Osteoblast (primary cell): ENCODE measurements at regions not wholly inside any gene's neighbourhood (a gene's known extent, or its start where the extent isn't known, plus 50 kb on each side); places are given as distances from the start of the nearest gene placed in this dataset.
"Not testable (repeated sequence)": the region's sequence is repeated elsewhere in the genome, so short reads cannot be mapped to it uniquely, and the experiment has no call there.

ENCODE experiments used
- DNase-seq: peaks from one replicate; pipeline ENCODE4 v3.0.0; 2011; ENCODE audit warnings: low spot score, mixed read lengths; ENCODE audit not compliant: insufficient read length; ENCODE audit errors: missing footprints
- H2AFZ ChIP-seq: 2 replicates; pipeline ENCODE4 v1.6.0; 2011; ENCODE audit warnings: mild to moderate bottlenecking, low read length
- H3K27ac ChIP-seq: 2 replicates; pipeline ENCODE4 v1.5.1; 2011; ENCODE audit warnings: mild to moderate bottlenecking, low read depth, low read length, moderate library complexity
- H3K27me3 ChIP-seq: 2 replicates; pipeline ENCODE4 v1.6.0; 2012; ENCODE audit warnings: mild to moderate bottlenecking, control low read depth, inconsistent platforms, low read length, moderate library complexity; ENCODE audit not compliant: insufficient read depth
- H3K36me3 ChIP-seq: 2 replicates; pipeline ENCODE4 v1.5.1; 2011; ENCODE audit warnings: mild to moderate bottlenecking, low read length, control low read depth, moderate library complexity; ENCODE audit not compliant: insufficient read depth
- H3K4me1 ChIP-seq: 2 replicates; pipeline ENCODE4 v1.5.1; 2011; ENCODE audit warnings: mild to moderate bottlenecking, low read length, control low read depth, moderate library complexity; ENCODE audit not compliant: insufficient read depth
- H3K4me2 ChIP-seq: 2 replicates; pipeline ENCODE4 v1.6.0; 2011; ENCODE audit warnings: mild to moderate bottlenecking, low read length; ENCODE audit not compliant: insufficient read depth
- H3K4me3 ChIP-seq: fragments of 200-600 bp; sonication (generic); 3 replicates; pipeline ENCODE4 v1.5.1; 2012; ENCODE audit warnings: mild to moderate bottlenecking, low read length, inconsistent platforms; ENCODE audit not compliant: insufficient read depth
- H3K79me2 ChIP-seq: 2 replicates; pipeline ENCODE4 v1.6.0; 2012; ENCODE audit warnings: mild to moderate bottlenecking, low read length, control low read depth, inconsistent platforms; ENCODE audit not compliant: insufficient read depth
- H3K9me3 ChIP-seq: 2 replicates; pipeline ENCODE4 v1.5.1; 2011; ENCODE audit warnings: low read depth, low read length, control low read depth
- H4K20me1 ChIP-seq: 2 replicates; pipeline ENCODE4 v1.6.0; 2012; ENCODE audit warnings: mild to moderate bottlenecking, low read length, control low read depth; ENCODE audit not compliant: insufficient read depth
- CTCF ChIP-seq: IDR thresholded peaks from 2 replicates; pipeline ENCODE4 v1.5.1; 2011; ENCODE audit warnings: mild to moderate bottlenecking, low read depth, low read length, moderate library complexity; ENCODE audit errors: extremely low read depth

- Histone ChIP-seq H2AFZ (no peak overlapping the region), H3K9me3 (no peaks in the 10 kb centered on the region), H3K36me3 (no peaks in the 10 kb centered on the region), H3K4me3 (no peak overlapping the region), H4K20me1 (no peaks in the 10 kb centered on the region), H3K27me3 (no peaks in the 10 kb centered on the region), H3K79me2 (no peaks in the 10 kb centered on the region), H3K4me2 (no peak overlapping the region), H3K27ac (no peak overlapping the region), H3K4me1 (peaks cover 7% of the 10 kb centered on the region)
- no peak for DNase-seq
- no peak for TF ChIP-seq CTCF
Observed at GRCh38 chr9:82135106-82135505, 146.5 kb downstream of the SPATA31D1 start.

GRCh38 chr9:82138081-82138480 is 149.5 kb downstream of the SPATA31D1 start:
- not testable (repeated sequence) for H3K9me3 ChIP-seq, H3K27me3 ChIP-seq, H4K20me1 ChIP-seq, H2AFZ ChIP-seq, DNase-seq, H3K27ac ChIP-seq, H3K36me3 ChIP-seq, H3K4me3 ChIP-seq, H3K4me1 ChIP-seq, H3K4me2 ChIP-seq, H3K79me2 ChIP-seq

GRCh38 chr9:82140471-82140870 is 151.9 kb downstream of the SPATA31D1 start:
- Histone ChIP-seq H4K20me1 (no peaks in the 10 kb centered on the region), H2AFZ (no peak overlapping the region), H3K4me1 (no peaks in the 10 kb centered on the region), H3K4me2 (no peak overlapping the region), H3K9me3 (no peaks in the 10 kb centered on the region), H3K36me3 (no peaks in the 10 kb centered on the region), H3K79me2 (no peaks in the 10 kb centered on the region), H3K27ac (no peak overlapping the region), H3K27me3 (no peaks in the 10 kb centered on the region), H3K4me3 (no peak overlapping the region)
- DNase-seq, result no peak
- TF ChIP-seq CTCF, result no peak

- Histone ChIP-seq H3K27ac (no peak overlapping the region), H3K79me2 (no peaks in the 10 kb centered on the region), H3K27me3 (no peaks in the 10 kb centered on the region), H4K20me1 (no peaks in the 10 kb centered on the region), H2AFZ (no peak overlapping the region), H3K4me2 (no peak overlapping the region), H3K36me3 (no peaks in the 10 kb centered on the region), H3K4me1 (peaks cover 28% of the 10 kb centered on the region), H3K4me3 (no peak overlapping the region), H3K9me3 (no peaks in the 10 kb centered on the region)
- DNase-seq, result no peak
- TF ChIP-seq CTCF, result no peak
Observed at GRCh38 chr9:82144803-82145202, 156.2 kb downstream of the SPATA31D1 start.
